T-cell (primary cell): ENCODE measurements at regions not wholly inside any gene's neighbourhood (a gene's known extent, or its start where the extent isn't known, plus 50 kb on each side); places are given as distances from the start of the nearest gene placed in this dataset.
A peak's percentile ranks its signal among the peaks of the same experiment; 100 is the strongest.
"Not testable (repeated sequence)": the region's sequence is repeated elsewhere in the genome, so short reads cannot be mapped to it uniquely, and the experiment has no call there.

Experiments
- ATAC-seq, 4 experiments: fragments of 200-7000 bp in 3 of 4; fragments of 150-1000 bp in 1 of 4; cut with Tn5 transposase; replicated peaks in 1 of 4; 1 replicate in 3 of 4; 2 replicates in 1 of 4; pipeline ENCODE4 v1.10.0; 2021; ENCODE audit warnings: moderate library complexity in 3 of 4, mild to moderate bottlenecking in 2 of 4, moderate number of reproducible peaks in 1 of 4
- CTCF ChIA-PET, 2 donors: fragments of 300-600 bp; sonication (Branson Sonifier 250); formaldehyde crosslinking; loops; one replicate each; lab custom pipeline; 2022; ENCODE audit warnings: antibody characterized with exemption in 2 of 2; lab: Charles Lee
- POLR2A ChIA-PET, 2 donors: fragments of 300-600 bp; sonication (Branson Sonifier 250); formaldehyde crosslinking; loops; one replicate each; lab custom pipeline; 2022; ENCODE audit warnings: antibody characterized with exemption in 2 of 2; lab: Charles Lee
- DNase-seq, 35 experiments: peaks; one replicate each; pipeline versions ENCODE4 v3.0.0 to v3.0.0-alpha.2; 2013 to 2023
- H3K27ac ChIP-seq: one replicate; pipeline ENCODE4 v1.5.1; 2013; ENCODE audit warnings: low read length
- H3K27me3 ChIP-seq, 2 experiments: replicated peaks in 1 of 2; 1 replicate in 1 of 2; 2 replicates in 1 of 2; pipeline versions ENCODE4 v1.6.1 to v1.7.0; 2013; ENCODE audit warnings: low read length in 1 of 2, mixed read lengths in 1 of 2; ENCODE audit not compliant: control insufficient read depth in 2 of 2, insufficient read depth in 2 of 2; ENCODE audit errors: extremely low read depth in 1 of 2
- H3K36me3 ChIP-seq, 2 donors: 1 replicate in 1 of 2; 2 replicates in 1 of 2; pipeline versions ENCODE4 v1.6.1 to v1.7.0; 2013; ENCODE audit warnings: low read length in 1 of 2; ENCODE audit not compliant: control insufficient read depth in 2 of 2, insufficient read depth in 1 of 2; ENCODE audit errors: extremely low read depth in 1 of 2
- H3K4me1 ChIP-seq, 2 experiments: 1 replicate in 1 of 2; 2 replicates in 1 of 2; pipeline versions ENCODE4 v1.6.1 to v1.7.0; 2013; ENCODE audit warnings: low read length in 2 of 2, mixed read lengths in 1 of 2; ENCODE audit not compliant: insufficient read depth in 2 of 2, control insufficient read depth in 1 of 2; ENCODE audit errors: extremely low read depth in 1 of 2
- H3K4me3 ChIP-seq, 2 donors: 1 replicate in 1 of 2; 2 replicates in 1 of 2; pipeline versions ENCODE4 v1.5.1 to v1.7.0; 2013; ENCODE audit warnings: mild to moderate bottlenecking in 2 of 2, low read length in 1 of 2, moderate library complexity in 1 of 2; ENCODE audit not compliant: control insufficient read depth in 1 of 2; ENCODE audit errors: extremely low read depth in 1 of 2
- H3K9me3 ChIP-seq: 2 replicates; pipeline ENCODE4 v1.7.0; 2013
- H3K27ac Mint-ChIP-seq, 2 donors: one replicate each; pipeline ENCODE4 v1.8.0; 2020 to 2021; ENCODE audit warnings: mild to moderate bottlenecking in 2 of 2, mixed read lengths in 2 of 2
- H3K27me3 Mint-ChIP-seq, 2 donors: one replicate each; pipeline ENCODE4 v1.8.0; 2021 to 2022; ENCODE audit warnings: mixed read lengths in 2 of 2
- H3K36me3 Mint-ChIP-seq: one replicate; pipeline ENCODE4 v1.8.0; 2021; ENCODE audit warnings: mixed read lengths
- H3K4me1 Mint-ChIP-seq, 3 donors: one replicate each; pipeline ENCODE4 v1.8.0; 2020 to 2022; ENCODE audit warnings: mixed read lengths in 3 of 3, mild to moderate bottlenecking in 1 of 3
- H3K4me3 Mint-ChIP-seq, 3 donors: one replicate each; pipeline ENCODE4 v1.8.0; 2020 to 2022; ENCODE audit warnings: mild to moderate bottlenecking in 3 of 3, mixed read lengths in 3 of 3, moderate library complexity in 3 of 3
- H3K9me3 Mint-ChIP-seq, 3 donors: one replicate each; pipeline ENCODE4 v1.8.0; 2020 to 2022; ENCODE audit warnings: mixed read lengths in 3 of 3
- WGBS: methylation state at CpG from one replicate; pipeline ENCODE4 v1.1.5; 2013; ENCODE audit warnings: missing lambda C conversion rate; ENCODE audit not compliant: insufficient coverage; 5-methylcytosine and 5-hydroxymethylcytosine counted together

DNA sequence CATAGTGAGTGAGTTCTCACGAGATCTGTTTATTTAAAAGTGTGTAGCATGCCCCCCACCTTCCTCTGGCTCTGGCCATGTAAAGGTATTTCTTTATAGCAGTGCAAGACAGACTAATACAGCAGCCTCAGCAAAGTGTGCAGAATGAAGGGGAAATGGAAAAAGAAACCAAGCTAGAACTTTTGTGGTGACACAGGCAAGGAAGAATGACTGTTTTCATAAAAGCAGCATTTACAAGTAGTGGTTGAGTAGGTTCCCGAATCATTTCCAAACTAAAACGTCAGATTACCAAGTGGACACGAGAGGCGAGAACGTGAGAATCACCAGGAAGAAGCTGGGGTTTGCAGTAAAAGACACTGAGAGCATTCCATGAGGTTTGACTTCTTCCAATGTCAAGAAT, 100.2 kb upstream of the AKAP13 start:
- CTCF ChIA-PET = no interaction called here
- Histone ChIP-seq H3K4me1 (no peaks in the 10 kb centered on the region), H3K27me3 (peaks cover 0 to 2% of the 10 kb centered on the region in 2 experiments), H3K9me3 (no peaks in the 10 kb centered on the region), H3K27ac (no peak overlapping the region), H3K4me3 (no peak overlapping the region), H3K36me3 (no peaks in the 10 kb centered on the region)
- ATAC-seq (no peak), DNase-seq (no peak)
- H3K36me3 Mint-ChIP-seq = no peaks in the 10 kb centered on the region
- H3K27me3 Mint-ChIP-seq = peaks cover 0 to 1% of the 10 kb centered on the region in 2 donors
- no peak overlapping the region for H3K4me3 Mint-ChIP-seq
- WGBS = no CpG with 5 or more reads among the region's 6 CpGs
- H3K9me3 Mint-ChIP-seq = no peaks in the 10 kb centered on the region
- POLR2A ChIA-PET = interaction anchor here (0.6 kb wide), 2 partner anchors 12 to 338 kb away, joined by 3 read pairs; no protein-coding TSS in a partner anchor
- no peak overlapping the region for H3K27ac Mint-ChIP-seq
- no peaks in the 10 kb centered on the region for H3K4me1 Mint-ChIP-seq

DNA sequence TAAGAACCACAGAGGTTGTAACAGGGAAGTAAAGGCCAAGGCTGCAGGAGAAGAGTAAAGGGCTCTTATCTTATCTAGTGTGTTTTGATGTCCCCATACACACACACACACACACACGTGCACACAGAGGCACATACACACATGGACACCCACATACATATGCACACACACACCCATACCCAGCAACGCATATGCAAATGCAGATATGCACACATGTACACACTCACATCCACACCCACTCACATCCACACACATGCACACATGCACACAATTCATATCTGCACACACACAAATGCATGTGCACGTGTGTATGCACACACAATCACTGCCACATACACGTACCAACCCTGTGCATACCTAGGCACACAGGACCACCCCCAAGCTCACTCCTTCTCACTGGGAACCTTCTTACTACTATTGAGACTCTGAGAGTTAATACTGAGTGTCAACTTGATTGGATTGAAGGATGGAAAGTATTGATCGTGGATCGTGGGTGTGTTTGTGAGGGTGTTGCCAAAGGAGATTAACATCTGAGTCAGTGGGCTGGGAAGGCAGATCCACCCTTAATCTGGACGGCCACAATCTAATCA, 99.0 kb upstream of the AKAP13 start:
- ATAC-seq (no peak), DNase-seq (no peak)
- peaks cover 0 to 1% of the 10 kb centered on the region in 2 donors for H3K27me3 Mint-ChIP-seq
- H3K27me3 ChIP-seq = peaks cover 0 to 2% of the 10 kb centered on the region in 2 experiments
- H3K4me1 Mint-ChIP-seq = no peaks in the 10 kb centered on the region
- no peak overlapping the region for H3K27ac ChIP-seq
- no peaks in the 10 kb centered on the region for H3K4me1 ChIP-seq
- CTCF ChIA-PET = no interaction called here
- H3K4me3 ChIP-seq = no peak overlapping the region
- H3K9me3 Mint-ChIP-seq = no peaks in the 10 kb centered on the region
- no peaks in the 10 kb centered on the region for H3K9me3 ChIP-seq
- H3K27ac Mint-ChIP-seq = no peak overlapping the region
- 78% methylated on average over 4 of the region's 7 CpGs for WGBS
- H3K36me3 ChIP-seq = no peaks in the 10 kb centered on the region
- no peak overlapping the region for H3K4me3 Mint-ChIP-seq
- H3K36me3 Mint-ChIP-seq = no peaks in the 10 kb centered on the region
- POLR2A ChIA-PET = no interaction called here

DNA sequence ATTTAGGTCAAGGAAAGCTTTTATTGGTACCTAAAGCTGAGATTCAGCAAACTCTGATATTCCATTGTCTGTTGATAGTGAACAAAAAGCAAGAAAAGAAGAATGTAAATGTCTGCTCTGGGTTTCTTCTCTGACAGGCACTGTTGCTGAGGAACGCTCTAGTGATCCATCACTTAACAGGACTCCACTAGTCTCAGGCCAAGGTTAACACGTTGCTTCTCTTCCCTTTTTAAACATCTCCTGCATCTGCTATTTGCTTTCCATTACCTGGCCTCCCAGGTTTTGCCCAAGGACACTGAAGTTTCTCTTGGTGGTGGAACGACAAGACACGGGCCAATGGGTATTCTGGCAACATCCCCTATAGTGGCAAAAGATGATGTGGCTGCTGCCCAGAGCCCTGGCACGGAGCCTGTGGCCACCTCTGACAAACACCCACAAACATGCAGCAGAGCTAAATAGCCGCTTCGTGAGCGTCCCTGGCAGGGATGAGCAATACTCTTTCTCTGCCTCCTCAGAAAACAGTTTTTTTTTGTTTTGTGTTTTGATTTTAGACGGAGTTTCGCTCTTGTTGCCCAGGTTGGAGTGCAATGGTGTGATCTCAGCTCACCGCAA, 97.8 kb upstream of the AKAP13 start:
- Mint-ChIP-seq H3K4me3 (no peak overlapping the region), H3K9me3 (no peaks in the 10 kb centered on the region), H3K4me1 (no peaks in the 10 kb centered on the region), H3K27me3 (peaks cover 1 to 3% of the 10 kb centered on the region in 2 donors), H3K36me3 (no peaks in the 10 kb centered on the region), H3K27ac (no peak overlapping the region)
- Histone ChIP-seq H3K9me3 (no peaks in the 10 kb centered on the region), H3K27me3 (peaks cover 0 to 2% of the 10 kb centered on the region in 2 experiments), H3K36me3 (no peaks in the 10 kb centered on the region), H3K4me1 (no peaks in the 10 kb centered on the region), H3K27ac (no peak overlapping the region), H3K4me3 (no peak overlapping the region)
- ChIA-PET CTCF (no interaction called here), POLR2A (no interaction called here)
- WGBS = 84% methylated on average over 6 of the region's 11 CpGs
- no peak for ATAC-seq
- no peak for DNase-seq

DNA sequence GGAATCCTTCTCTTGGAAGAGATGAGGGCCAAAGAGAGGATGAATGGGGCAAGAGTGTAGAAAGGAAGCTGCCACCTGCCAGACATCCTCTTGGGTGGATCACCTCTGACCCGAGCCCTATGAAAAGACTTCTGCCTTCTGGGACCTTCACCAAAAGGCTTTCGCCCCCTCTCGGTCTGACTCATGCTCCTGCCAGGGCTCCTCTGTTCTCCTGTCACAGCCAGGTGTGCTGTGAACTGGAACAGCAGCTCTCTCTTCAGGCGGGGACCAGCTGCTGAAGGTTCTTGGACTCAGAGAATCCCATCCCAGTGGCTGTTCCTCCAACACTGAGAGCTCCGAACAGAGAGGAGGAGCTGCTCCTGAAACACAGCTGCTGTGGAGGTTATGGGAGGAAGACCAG, 96.6 kb upstream of the AKAP13 start:
- H3K36me3 ChIP-seq, ATAC-seq, H3K4me3 ChIP-seq, H3K4me1 Mint-ChIP-seq, H3K36me3 Mint-ChIP-seq, H3K27me3 ChIP-seq, H3K9me3 ChIP-seq, H3K27ac ChIP-seq, H3K4me3 Mint-ChIP-seq, CTCF ChIA-PET, DNase-seq, H3K9me3 Mint-ChIP-seq, H3K27me3 Mint-ChIP-seq, POLR2A ChIA-PET, H3K4me1 ChIP-seq, H3K27ac Mint-ChIP-seq: not testable (repeated sequence)
- no CpG with 5 or more reads among the region's 5 CpGs for WGBS

DNA sequence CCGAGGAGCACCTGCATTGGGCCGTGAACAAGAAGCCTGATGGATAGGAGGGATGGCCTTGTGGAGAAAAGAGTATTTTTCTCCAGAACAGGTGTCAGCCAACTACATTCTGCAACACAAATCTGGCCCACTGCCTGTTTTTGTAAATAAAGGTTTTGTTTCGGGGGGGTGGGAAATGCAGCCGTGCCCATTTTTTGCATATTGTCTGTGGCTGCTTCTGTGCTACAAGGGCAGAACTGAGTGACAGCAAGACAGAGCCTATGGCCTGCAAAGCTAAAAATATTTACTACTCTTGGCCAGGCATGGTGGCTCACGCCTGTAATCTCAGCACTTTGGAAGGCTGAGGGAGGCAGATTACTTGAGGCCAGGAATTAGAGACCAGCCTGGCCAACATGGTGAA, 95.9 kb upstream of the AKAP13 start:
- Mint-ChIP-seq H3K4me3 (no peak overlapping the region), H3K27me3 (peaks cover 1 to 4% of the 10 kb centered on the region in 2 donors), H3K36me3 (no peaks in the 10 kb centered on the region), H3K9me3 (no peaks in the 10 kb centered on the region), H3K27ac (no peak overlapping the region), H3K4me1 (no peaks in the 10 kb centered on the region)
- H3K9me3 ChIP-seq = no peaks in the 10 kb centered on the region
- H3K36me3 ChIP-seq = no peaks in the 10 kb centered on the region
- H3K4me1 ChIP-seq = no peaks in the 10 kb centered on the region
- 90% methylated on average over 2 of the region's 5 CpGs for WGBS
- peaks cover 0 to 6% of the 10 kb centered on the region in 2 experiments for H3K27me3 ChIP-seq
- ChIA-PET CTCF (no interaction called here), POLR2A (no interaction called here)
- no peak for ATAC-seq
- H3K4me3 ChIP-seq = no peak overlapping the region
- no peak overlapping the region for H3K27ac ChIP-seq
- DNase-seq = no peak

DNA sequence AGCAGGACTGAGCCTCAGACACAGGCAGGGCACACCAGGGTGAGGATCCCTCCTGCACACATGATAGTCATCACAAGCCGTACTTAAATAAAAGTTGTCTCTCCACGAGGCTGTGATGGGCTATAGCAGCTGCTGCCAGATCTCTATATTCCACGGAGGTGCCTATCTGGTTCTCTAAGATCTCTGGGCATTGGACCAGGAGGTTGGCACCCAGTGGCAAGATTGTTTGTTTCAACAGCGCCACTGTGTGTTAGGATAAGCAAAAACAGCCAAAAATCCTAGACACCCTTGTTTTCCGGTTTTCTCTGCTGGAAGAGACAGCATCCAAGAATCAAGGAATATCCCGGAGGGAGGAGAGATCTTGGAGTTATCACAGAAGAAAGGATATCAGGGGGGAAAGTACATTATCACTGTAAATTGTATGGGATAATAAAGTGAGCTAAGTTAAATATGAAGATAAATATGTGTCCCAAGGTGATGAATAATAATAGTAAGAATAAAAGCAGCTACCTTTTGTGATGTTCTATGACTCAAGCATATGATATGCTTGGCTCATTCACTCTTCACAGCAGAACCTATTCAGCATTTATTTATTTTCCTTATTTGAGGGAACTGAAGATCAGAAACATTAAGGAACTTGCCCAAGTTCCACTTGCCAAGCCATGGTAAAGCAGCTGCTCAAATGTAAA, 90.6 kb upstream of the AKAP13 start:
- DNase-seq (peak in 13 of 35 experiments; percentile 2 to 60 (median 5)), ATAC-seq (peak in 1 of 4 experiments; percentile 32)
- Histone ChIP-seq H3K4me3 (no peak overlapping the region), H3K9me3 (no peaks in the 10 kb centered on the region), H3K27ac (no peak overlapping the region), H3K4me1 (no peaks in the 10 kb centered on the region), H3K27me3 (peaks cover 0 to 9% of the 10 kb centered on the region in 2 experiments), H3K36me3 (no peaks in the 10 kb centered on the region)
- Mint-ChIP-seq H3K27me3 (peaks cover 10 to 14% of the 10 kb centered on the region in 2 donors), H3K9me3 (no peaks in the 10 kb centered on the region), H3K36me3 (no peaks in the 10 kb centered on the region), H3K4me1 (peaks cover 0 to 4% (median 0%) of the 10 kb centered on the region in 3 donors), H3K4me3 (no peak overlapping the region), H3K27ac (no peak overlapping the region)
- POLR2A ChIA-PET = interaction anchor here in 1 of 2 donors (0.6 kb wide), 2 partner anchors 130 to 143 kb away, joined by 3 to 5 read pairs; no protein-coding TSS in a partner anchor
- CTCF ChIA-PET = interaction anchor here (0.6 to 1.2 kb wide), 2 partner anchors 125 to 504 kb away, joined by 3 to 4 read pairs; no protein-coding TSS in a partner anchor
- WGBS = 41% methylated on average over 3 of the region's 6 CpGs
